Fibroblast of skin of left biceps (primary cell): ENCODE measurements at regions not wholly inside any gene's neighbourhood (a gene's known extent, or its start where the extent isn't known, plus 50 kb on each side); places are given as distances from the start of the nearest gene placed in this dataset.

Experiments used
- DNase-seq, 2 experiments: peaks; one replicate each; pipeline ENCODE4 v3.0.0-alpha.2; 2013; ENCODE audit warnings: low read depth in 2 of 2

DNA sequence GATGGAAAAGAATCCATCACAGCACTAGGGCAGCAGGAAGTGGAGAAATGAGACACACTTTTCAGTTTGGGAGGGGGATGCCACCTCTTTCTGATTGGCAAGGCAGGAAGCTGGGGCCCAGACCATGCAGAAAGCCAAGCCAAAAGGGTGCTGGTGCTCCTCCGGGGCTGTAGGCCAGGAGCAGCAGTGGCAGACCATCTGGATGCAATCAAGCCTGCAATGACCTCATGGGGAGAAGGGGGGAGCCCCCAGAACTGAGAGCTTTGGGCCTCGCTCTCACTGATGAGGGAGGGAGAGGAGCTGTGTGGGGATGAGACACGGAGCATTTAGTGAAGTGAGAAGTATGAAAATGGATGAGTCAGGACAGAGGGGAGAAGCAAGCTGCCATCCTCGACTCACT lies 141.3 kb upstream of the NALF2 start:
- peak; percentile 70 for DNase-seq

- DNase-seq: no peak
Observed at GRCh38 chrX:69362354-69362753, 141.8 kb upstream of the NALF2 start.

GRCh38 chrX:69361311-69361845 lies 142.7 kb upstream of the NALF2 start:
- DNase-seq: peak; percentile 45 to 59

DNA sequence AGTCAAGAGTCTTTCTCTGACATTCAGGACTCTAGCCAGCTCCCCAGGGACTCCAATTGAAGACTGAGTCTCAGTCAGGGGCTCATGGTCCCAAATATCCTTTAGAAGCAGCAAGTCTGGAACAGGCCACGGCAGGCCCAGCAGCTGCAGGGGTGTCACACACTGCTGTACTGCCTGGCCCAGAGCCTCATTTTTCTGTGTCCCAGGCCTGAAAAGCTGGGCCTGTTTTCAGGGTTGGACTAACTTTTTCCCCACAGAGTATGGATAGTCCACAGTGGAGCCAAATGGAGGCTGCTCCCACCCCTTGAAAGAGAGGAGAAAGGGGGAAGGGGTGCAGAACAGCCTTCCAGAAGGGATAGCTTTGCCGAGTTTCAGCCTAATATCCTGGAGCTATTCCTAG lies 146.8 kb upstream of the NALF2 start:
- DNase-seq: no peak

DNA sequence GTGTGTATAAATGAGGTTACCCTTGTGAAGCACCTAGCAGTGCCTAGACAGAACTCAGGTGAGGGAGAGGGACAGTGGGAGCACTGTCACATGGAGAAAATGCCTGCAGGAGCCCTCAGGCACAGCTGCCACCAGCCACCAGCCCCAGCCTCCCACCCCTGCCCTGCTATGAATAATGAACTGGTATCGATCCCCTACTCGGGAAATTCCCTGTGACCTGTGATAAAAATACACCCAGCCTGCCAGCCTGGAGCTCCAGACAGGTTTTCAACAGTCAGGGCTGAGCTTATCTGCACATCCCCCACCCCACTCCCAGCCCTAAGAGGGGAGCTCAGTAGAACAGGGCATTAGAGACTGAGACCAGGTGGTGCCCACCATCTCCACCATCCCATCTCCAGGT lies 159.6 kb upstream of the PJA1 start:
- no peak for DNase-seq

GRCh38 chrX:69323786-69324720 lies 158.8 kb upstream of the PJA1 start:
- DNase-seq: no peak

GRCh38 chrX:69321789-69322188 lies 156.5 kb upstream of the PJA1 start:
- no peak for DNase-seq

DNA sequence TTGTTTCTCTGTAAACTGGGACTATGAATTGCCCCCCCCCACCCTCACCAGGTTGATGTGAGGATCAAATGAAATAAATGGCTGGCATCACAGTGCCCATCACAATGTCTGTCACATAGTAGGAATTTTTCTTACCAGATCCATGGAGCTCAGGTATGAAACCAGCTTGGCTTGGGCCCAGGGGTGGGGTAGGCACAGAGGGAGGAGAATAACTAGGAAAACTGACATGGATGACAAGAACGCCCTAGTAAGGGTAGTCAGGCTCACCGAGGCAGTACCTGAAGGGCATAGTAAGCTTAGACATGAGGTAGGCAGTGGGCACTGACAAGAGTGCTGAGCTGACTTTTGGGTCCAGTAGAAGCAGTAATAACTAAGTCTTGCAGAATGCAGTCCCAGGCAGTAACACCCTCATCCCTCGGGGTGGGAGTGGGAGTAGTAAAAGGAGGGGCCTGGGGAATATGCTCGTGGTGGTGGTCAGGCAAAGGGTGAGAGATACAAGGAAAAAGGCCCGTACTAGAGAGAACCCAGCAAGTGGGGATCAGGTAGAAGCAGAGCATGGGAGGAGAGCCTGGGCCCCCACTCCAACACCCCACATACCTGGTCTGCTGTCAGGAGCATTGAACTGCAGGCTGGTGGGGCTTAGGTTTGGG lies 155.9 kb upstream of the PJA1 start:
- DNase-seq: no peak

GRCh38 chrX:69320116-69320515 lies 154.9 kb upstream of the PJA1 start:
- DNase-seq: no peak

DNA sequence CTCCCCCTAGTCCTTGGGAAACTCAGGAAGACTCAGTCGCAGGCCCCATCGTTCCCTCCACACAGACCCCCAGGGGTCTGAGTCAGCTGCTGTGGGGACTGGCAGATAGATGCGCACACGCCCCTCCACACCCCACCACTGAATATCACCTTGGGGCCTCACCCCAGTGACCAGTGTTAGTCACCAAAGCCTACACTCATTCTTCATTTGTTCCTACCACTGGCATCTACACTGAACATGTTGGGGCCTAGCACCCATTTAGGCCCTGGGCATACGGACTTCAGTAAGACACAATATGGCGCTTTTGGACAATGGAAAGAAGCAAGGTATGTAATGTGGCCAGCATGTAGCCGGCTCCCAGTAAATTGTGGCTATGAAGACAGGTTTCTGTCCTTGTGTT lies 154.1 kb upstream of the PJA1 start:
- no peak for DNase-seq

GRCh38 chrX:69318651-69319340 lies 153.5 kb upstream of the PJA1 start:
- no peak for DNase-seq

- DNase-seq: no peak
Observed at GRCh38 chrX:69317721-69318120, 152.5 kb upstream of the PJA1 start.

- DNase-seq: no peak
Observed at GRCh38 chrX:69314436-69315348, 149.4 kb upstream of the PJA1 start.

GRCh38 chrX:69313617-69314290 lies 148.5 kb upstream of the PJA1 start:
- DNase-seq: no peak

DNA sequence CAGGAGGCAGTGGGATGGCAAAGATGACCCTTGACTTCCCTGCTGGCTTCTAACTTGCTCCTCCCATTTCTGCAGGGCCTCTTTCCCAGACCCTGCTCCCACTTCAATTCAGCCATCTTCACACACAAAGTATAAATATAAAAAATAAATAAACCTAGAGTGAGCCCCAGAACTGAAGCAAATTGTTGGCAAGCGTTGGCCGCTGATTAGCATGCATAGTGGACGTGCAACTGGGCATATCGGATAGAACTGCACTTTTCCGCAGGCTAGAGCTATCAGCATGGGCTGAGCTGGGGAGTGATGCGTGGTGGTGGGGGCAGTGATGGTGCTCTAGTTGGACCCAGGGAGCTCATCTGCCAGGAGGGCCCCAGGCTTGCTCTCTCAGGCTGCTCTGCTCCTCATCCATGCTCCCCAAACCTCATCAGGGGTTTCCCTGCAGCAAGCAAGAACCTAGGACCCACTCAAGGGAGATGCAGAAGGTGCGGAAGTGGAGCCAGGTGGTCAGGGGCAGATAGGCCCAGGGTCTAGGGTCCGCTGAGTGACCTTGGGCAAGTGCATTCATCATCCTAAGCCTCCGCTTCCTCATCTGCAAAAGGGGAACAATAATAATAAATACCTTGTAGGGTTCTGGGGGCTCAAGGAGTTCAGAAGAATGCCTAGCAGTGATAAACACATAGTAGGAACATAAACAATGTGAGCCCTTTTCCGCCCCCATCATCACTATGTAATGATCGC lies 146.8 kb upstream of the PJA1 start:
- DNase-seq: no peak

DNA sequence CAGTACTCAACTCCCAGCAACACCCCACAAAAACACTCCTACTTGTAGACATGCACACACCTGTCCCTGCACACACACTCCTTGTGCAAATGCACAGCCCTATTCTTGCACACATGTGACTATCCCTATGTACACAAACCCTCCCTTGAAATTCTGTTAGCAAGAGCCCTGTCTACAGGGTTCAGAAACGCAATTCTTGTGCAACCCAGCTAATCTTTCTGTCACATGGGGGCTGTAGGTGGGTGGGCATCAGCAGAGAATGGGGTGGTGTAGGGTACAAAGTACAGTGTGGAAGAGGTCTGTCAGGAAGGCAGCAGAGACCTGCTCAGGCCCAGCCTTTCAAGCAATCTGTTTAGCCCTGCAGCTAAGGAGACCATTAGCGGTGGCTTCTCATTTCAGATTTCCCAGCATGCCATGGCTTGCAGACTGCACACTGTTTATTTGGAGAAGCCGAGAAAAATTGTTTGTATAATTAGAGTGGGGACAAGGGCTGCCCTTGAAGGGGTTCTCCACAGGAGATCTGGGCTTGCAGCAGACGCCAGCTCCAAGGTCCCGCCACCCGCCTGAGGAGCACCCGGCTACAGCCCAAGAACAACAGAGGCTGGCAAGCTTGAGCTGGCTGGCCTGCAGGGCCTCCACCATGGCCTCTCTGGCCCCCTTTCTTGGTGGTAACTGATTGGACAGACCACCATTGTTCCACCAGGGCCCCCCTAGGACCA lies 144.0 kb upstream of the PJA1 start:
- no peak for DNase-seq

- DNase-seq: no peak
Observed at GRCh38 chrX:69307756-69308155, 142.5 kb upstream of the PJA1 start.

DNA sequence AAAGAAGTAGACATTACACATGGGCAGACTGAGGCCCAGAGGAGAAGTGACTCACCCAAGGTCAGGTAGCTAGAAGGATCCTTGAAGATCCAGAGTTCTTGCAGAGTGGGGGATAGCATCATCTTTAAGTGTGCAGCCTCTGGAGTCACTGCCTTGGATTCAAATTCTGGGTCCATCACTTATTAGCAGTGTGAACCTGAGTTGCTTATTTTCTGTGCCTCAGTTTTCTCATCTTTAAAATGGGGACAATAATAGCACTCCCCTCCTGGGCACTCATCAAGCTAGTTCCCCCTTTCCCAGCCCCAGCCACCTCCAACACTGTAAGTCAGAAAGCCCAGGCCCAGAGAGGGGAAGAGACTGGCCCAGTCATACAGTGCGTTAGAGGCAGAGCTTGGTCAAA lies 141.8 kb upstream of the PJA1 start:
- DNase-seq: no peak

DNA sequence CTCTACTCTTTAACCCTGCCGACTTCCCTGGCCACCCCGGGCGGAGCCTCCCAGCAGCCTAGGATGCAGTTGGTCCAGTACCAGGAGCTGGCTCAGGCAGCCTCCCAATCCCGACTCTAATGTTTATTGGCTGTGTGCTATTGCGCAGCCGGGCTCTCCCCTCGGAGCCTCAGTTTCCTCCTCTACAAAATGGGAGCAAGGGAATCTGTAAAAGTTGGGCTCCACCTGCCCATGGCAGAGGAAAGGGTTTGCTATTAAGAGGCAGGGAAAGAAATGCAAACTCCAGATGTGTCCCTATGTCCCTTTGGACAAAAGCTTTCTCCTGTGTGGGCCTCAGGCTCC lies 140.8 kb upstream of the PJA1 start:
- DNase-seq: no peak
